8988T (cell line): ENCODE measurements at regions not wholly inside any gene's neighbourhood (a gene's known extent, or its start where the extent isn't known, plus 50 kb on each side); places are given as distances from the start of the nearest gene placed in this dataset.
"Not testable (repeated sequence)": the region's sequence is repeated elsewhere in the genome, so short reads cannot be mapped to it uniquely, and the experiment has no call there.

Experiments
- DNase-seq: peaks from one replicate; pipeline ENCODE4 v3.0.0; 2011

GRCh38 chr18:59848002-59848401, 51.8 kb upstream of the PMAIP1 start:
- no peak for DNase-seq

DNA sequence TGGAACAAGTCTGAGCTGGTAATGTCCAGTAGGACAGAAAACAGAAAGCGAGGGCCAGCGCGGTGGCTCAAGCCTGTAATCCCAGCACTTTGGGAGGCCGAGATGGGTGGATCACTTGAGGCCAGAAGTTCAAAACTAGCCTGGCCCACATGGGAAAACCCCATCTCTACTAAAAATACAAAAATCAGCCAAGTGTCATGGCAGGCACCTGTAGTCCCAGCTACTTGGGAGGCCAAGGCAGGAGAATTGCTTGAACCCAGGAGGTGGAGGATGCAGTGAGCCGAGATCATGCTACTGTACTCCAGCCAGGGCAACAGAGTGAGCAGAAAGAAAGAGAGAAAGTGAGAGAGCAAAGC, 52.3 kb upstream of the PMAIP1 start:
- not testable (repeated sequence) for DNase-seq

GRCh38 chr18:59846814-59847490, 52.8 kb upstream of the PMAIP1 start:
- DNase-seq, result no peak

GRCh38 chr18:59842947-59843346, 56.8 kb upstream of the PMAIP1 start:
- DNase-seq, result no peak

GRCh38 chr18:59839931-59840685, 59.7 kb upstream of the PMAIP1 start:
- no peak for DNase-seq

DNA sequence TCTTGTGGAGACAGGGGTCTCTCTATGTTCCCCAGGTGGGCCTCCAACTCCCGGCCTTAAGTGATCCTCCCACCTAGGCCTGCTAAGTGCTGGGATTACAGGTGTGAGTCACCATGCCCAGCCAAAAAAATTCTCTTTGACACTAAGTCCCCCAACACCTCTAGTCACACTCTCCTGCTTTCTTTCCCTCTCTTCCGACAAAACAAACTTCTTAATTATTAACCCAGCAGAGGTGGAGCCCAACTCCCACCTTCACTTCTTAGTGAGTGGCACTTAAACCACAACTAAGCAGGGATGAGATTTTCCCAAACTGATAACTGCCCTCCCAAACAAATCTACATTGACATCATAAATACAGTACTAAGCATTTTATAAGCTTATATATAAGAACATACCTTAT, 60.5 kb upstream of the PMAIP1 start:
- DNase-seq, result no peak

- DNase-seq, result no peak
Observed at GRCh38 chr18:59837586-59837985, 62.2 kb upstream of the PMAIP1 start.

DNA sequence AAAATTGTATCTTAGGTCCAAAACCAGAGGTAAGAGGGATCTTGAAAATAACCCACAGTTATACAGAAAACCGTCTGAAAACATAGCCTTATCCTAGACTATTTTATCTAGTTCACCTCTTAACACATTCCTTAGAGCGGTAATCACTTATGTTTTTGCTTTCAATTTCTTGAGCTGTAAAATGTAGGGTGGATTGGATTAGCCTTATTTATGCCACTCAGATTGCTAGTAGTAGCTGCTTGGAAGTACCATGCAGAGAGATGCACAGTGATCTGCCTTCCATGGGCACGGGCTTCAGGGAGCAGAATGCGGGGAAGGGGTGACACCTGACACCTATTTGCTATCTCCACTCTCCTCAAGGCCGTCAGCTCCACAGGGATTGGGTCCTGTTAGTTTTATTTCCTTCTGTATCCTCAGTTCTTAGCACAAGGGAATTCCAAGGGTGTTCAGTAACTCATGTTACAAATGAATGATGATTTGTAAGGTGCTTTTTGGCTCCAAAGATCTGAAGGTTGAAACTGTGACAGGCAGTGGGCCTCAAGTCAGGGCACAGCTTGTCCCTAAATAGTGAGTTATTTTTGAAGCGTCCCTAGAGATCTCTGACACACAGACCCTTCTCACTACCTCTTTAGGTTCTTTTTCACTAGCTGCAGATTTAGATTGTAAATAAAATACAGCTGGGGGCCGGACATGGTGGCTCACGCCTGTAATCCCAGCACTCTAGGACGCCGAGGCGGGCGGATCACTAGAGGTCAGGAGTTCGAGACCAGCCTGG, 64.0 kb upstream of the PMAIP1 start:
- DNase-seq, result no peak

DNA sequence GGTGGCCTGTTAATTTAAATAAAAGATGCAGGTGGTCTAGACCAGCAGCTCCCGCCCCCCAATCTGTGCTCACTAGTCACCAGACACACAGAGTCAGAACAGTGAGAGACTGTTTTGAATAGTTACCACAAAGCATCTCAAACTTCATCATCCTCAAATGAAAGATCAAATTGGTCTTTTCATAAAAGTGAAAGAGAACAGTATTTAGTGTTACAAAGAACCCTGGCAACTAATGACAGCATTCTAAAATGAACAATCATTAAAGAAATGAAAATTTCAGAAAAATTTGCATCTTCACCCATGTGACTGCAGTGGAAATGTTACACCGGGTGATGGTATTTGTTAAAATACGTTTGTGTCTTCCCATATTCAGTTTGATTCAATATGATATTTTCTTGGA, 65.5 kb upstream of the PMAIP1 start:
- no peak for DNase-seq

DNA sequence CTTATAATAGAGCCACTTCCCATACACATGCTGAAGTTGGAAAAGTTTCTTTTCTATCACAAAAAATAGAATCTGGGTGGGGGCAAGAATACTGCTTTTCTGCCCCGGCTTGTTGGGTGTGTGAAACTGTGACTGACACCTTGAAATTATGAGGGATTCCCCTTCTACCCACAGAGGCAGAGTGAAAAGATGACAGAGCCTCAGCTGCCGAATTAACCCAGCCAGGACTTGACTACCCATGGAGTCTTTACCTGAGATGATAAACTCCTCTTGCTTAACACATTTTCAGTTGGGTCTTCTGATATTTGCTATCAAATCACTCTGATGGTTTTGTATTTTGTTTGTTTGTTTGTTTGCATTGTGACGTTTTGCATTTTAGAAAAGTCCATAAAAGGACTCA, 66.0 kb upstream of the PMAIP1 start:
- no peak for DNase-seq

- no peak for DNase-seq
Observed at GRCh38 chr18:59823596-59824195, 76.1 kb upstream of the PMAIP1 start.

DNA sequence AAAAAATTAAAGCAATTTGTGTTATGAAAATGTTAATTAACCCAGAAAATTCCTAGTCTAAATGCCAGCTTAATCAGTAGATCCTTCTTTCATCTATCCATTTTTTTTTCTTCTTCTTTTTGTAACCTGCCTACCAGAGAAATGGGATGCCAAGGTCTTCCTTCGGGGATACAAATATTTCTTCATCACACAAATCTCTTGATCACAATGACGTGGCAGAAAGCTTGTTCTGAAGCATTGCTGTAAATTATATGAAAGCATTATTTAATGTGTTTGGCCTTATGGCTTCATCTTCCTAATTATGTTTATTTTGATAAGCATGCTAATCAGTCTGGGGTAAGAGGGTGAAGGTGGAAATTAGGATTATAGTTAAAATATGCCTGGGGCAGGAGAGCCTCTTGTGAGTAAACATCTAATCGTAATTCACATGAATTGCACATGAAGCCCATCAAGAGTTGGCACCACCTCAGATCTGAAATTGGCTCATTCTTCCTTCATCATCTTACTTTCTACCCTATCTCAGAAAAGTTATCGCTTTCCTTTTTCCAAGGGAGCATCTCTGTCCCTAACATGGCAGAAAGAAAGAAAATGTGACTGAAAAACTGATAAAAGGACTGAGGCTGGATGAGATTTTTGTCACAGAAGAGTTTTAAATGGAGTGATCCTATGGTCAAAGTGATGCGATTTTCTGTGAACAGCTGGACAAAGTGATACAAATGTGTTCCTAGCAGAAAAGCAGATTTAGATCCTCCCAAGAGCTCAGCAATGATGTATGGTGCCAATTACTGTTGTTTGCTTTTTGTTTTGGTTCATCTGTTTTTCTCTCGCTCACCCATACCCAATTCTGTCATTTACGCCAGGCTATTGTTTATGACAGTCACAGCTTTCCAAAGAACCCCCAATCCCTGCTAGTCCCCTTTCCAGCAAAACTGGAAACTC, 76.9 kb upstream of the PMAIP1 start:
- DNase-seq, result no peak

DNA sequence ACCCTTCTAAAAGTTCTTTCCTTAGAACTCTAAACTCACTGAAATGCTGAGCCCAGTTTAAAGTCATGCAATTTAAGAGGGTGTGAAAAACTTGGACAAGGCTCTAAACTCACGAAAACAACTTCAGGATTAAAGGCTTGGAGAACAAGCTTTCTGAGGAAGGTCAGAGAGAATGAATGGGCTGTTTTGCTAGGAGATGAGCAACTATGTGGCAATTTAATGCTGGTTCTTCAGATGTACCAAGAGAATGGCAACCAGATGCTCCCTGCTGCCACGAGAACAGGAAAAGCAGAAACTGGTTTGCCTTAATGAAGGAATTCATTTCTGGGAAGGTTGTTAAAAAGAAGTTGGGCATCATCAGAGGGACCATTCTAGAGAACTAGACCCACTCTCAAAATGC, 77.8 kb upstream of the PMAIP1 start:
- no peak for DNase-seq

DNA sequence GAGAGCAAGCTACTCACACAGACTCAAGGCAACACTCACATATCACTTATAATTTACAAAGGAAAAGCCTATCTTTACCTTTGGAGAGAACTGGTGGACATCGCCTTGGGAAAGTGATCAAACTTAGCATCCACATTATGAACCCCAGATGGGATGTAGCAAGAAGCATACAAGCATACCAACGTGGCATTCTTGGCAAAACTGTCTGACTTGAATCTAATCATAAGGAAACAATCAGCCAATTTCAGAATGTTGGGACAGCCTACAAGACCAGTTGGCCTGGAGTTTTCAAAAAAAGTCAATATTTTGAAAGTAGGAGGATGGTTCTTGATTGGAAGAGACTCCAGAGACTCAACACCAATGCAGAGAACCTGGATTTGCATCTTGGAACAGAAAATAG, 79.1 kb upstream of the PMAIP1 start:
- no peak for DNase-seq

GRCh38 chr18:59818769-59819168, 81.0 kb upstream of the PMAIP1 start:
- no peak for DNase-seq

- no peak for DNase-seq
Observed at GRCh38 chr18:59814891-59815290, 84.9 kb upstream of the PMAIP1 start.

GRCh38 chr18:59813942-59814341, 85.9 kb upstream of the PMAIP1 start:
- DNase-seq, result no peak

DNA sequence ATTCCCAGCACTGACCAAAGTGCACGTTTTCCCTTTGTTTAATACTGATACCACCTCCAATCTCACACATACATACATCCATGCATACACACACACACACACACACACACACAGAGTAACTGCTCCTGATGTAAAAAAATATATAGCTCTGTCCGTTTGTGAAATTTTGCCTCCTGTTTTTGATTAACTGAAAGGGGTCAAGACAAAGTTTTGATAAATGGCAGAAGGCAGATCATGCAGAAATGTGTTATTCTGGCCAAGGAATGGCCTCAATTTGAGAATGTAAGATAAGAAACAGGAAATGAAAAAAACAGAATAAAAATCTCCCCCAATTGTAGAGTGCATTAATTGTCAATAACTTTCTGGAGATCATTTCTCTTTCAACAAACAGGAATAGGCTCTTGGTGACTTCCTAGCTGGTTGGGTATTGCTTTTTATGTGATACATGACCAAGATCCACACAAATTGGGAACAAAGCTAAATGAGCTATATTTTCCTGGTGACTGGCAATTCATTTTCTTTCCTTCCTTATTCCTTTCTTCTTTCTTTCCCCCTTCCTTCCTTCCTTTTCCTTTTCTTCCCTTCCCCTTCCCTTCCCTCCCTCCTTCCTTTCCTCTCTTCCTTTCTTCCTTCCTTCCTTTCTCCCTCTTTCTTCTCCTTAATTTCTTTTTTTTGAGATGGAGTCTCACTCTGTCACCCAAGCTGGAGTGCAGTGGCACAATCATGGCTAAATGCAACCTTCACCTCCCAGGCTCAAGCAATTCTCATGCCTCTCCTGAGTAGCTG, 88.9 kb upstream of the PMAIP1 start:
- DNase-seq, result no peak

- DNase-seq, result no peak
Observed at GRCh38 chr18:59810183-59810582, 89.6 kb upstream of the PMAIP1 start.

DNA sequence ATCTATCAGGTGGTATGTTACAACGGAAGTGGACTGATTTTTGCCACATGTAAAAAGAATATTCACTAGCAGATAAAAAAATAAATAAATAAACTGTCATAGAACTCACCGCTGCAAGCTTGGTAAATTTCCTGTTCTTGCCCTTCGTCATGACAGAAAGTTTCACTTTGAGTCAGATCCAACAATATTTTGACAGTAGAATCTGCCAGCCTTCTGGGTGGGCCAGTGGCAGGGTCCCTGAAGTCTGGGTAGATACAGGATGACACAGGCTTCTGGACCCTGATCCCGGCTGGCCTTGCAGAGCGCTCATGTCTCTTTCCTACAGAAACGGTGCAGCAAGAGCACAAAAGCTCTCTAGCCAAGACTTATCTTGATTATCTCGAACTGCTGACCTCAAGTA, 97.8 kb upstream of the PMAIP1 start:
- no peak for DNase-seq

DNA sequence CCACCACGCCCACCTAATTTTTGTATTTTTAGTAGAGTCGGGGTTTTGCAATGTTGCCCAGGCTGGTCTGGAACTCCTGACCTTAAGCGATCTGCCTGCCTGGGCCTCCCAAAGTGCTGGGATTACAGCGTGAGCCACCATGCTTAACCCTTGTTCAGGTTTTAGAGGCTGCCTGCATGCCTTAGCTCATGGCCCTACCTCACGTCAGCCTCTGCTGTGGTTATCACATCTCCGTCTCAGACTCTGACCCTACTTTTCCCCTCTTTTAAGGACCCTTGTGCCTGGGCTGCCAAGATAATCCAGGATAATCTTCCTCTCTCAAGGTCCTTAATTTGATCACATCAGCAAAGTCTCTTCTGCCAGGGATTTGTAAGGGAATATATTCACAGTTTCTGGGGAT, 98.2 kb upstream of the PMAIP1 start:
- no peak for DNase-seq

- no peak for DNase-seq
Observed at GRCh38 chr18:59800897-59801296, 98.9 kb upstream of the PMAIP1 start.
